ENCODE measurements at regions not wholly inside any gene's neighbourhood (a gene's known extent, or its start where the extent isn't known, plus 50 kb on each side); places are given as distances from the start of the nearest gene placed in this dataset.

GRCh38 chr18:78765142-78765541 lies 214.5 kb upstream of the SALL3 start:
- DNase-seq (ENCODE audit: low read depth, low spot score) = no peak
- no peak overlapping the region for H3K4me3 ChIP-seq (ENCODE audit: low read length)

GRCh38 chr18:78765637-78766281 lies 213.9 kb upstream of the SALL3 start:
- DNase-seq (ENCODE audit: low read depth, low spot score) = no peak
- no peak overlapping the region for H3K4me3 ChIP-seq (ENCODE audit: low read length)

GRCh38 chr18:78766651-78767533 lies 212.7 kb upstream of the SALL3 start:
- no peak overlapping the region for H3K4me3 ChIP-seq (ENCODE audit: low read length)
- DNase-seq (ENCODE audit: low read depth, low spot score) = no peak

- DNase-seq (ENCODE audit: low read depth, low spot score) = no peak
- H3K4me3 ChIP-seq (ENCODE audit: low read length) = no peak overlapping the region
Measured at GRCh38 chr18:78767648-78768071, 212.0 kb upstream of the SALL3 start.

- H3K4me3 ChIP-seq (ENCODE audit: low read length) = no peak overlapping the region
Measured at GRCh38 chr18:78768221-78768620, 211.4 kb upstream of the SALL3 start.

GRCh38 chr18:78768656-78769501 lies 210.7 kb upstream of the SALL3 start:
- H3K4me3 ChIP-seq (ENCODE audit: low read length) = no peak overlapping the region
- no peak for DNase-seq (ENCODE audit: low read depth, low spot score)

More at GRCh38 chr18:78768221-78768620, 211.4 kb upstream of the SALL3 start:
- no peak for DNase-seq (ENCODE audit: low read depth, low spot score)

GRCh38 chr18:78769502-78770105 lies 210.0 kb upstream of the SALL3 start:
- DNase-seq (ENCODE audit: low read depth, low spot score) = no peak

GRCh38 chr18:78770139-78770822 lies 209.3 kb upstream of the SALL3 start:
- no peak for DNase-seq (ENCODE audit: low read depth, low spot score)
- H3K4me3 ChIP-seq (ENCODE audit: low read length) = no peak overlapping the region

More at GRCh38 chr18:78769502-78770105, 210.0 kb upstream of the SALL3 start:
- no peak overlapping the region for H3K4me3 ChIP-seq (ENCODE audit: low read length)

GRCh38 chr18:78770823-78771139 lies 208.8 kb upstream of the SALL3 start:
- DNase-seq (ENCODE audit: low read depth, low spot score) = no peak
- no peak overlapping the region for H3K4me3 ChIP-seq (ENCODE audit: low read length)

- no peak for DNase-seq (ENCODE audit: low read depth, low spot score)
- H3K4me3 ChIP-seq (ENCODE audit: low read length) = no peak overlapping the region
Measured at GRCh38 chr18:78771496-78772359, 207.9 kb upstream of the SALL3 start.

GRCh38 chr18:78772360-78773302 lies 207.0 kb upstream of the SALL3 start:
- no peak for DNase-seq (ENCODE audit: low read depth, low spot score)
- no peak overlapping the region for H3K4me3 ChIP-seq (ENCODE audit: low read length)

GRCh38 chr18:78773303-78773755 lies 206.3 kb upstream of the SALL3 start:
- no peak overlapping the region for H3K4me3 ChIP-seq (ENCODE audit: low read length)
- DNase-seq (ENCODE audit: low read depth, low spot score) = no peak

- no peak for DNase-seq (ENCODE audit: low read depth, low spot score)
- no peak overlapping the region for H3K4me3 ChIP-seq (ENCODE audit: low read length)
Measured at GRCh38 chr18:78773819-78774218, 205.8 kb upstream of the SALL3 start.

- no peak for DNase-seq (ENCODE audit: low read depth, low spot score)
Measured at GRCh38 chr18:78774741-78775141, 204.9 kb upstream of the SALL3 start.

GRCh38 chr18:78776151-78776550 lies 203.5 kb upstream of the SALL3 start:
- no peak overlapping the region for H3K4me3 ChIP-seq (ENCODE audit: low read length)
- no peak for DNase-seq (ENCODE audit: low read depth, low spot score)

More at GRCh38 chr18:78774741-78775141, 204.9 kb upstream of the SALL3 start:
- no peak overlapping the region for H3K4me3 ChIP-seq (ENCODE audit: low read length)

- no peak for DNase-seq (ENCODE audit: low read depth, low spot score)
- H3K4me3 ChIP-seq (ENCODE audit: low read length) = no peak overlapping the region
Measured at GRCh38 chr18:78776706-78777285, 202.8 kb upstream of the SALL3 start.
